NOMO-1 treated with dmso at 0.1 percent for 144 hours (cell line): ENCODE measurements at regions not wholly inside any gene's neighbourhood (a gene's known extent, or its start where the extent isn't known, plus 50 kb on each side); places are given as distances from the start of the nearest gene placed in this dataset.
"Not testable (repeated sequence)": the region's sequence is repeated elsewhere in the genome, so short reads cannot be mapped to it uniquely, and the experiment has no call there.

Experiments
- DNase-seq: peaks from one replicate; lab custom pipeline; 2025; ENCODE audit not compliant: unreplicated experiment; lab: John Stamatoyannopoulos, UW

- DNase-seq, result no peak
Measured at GRCh38 chr14:44388306-44388705, 118.8 kb downstream of the FSCB start.

DNA sequence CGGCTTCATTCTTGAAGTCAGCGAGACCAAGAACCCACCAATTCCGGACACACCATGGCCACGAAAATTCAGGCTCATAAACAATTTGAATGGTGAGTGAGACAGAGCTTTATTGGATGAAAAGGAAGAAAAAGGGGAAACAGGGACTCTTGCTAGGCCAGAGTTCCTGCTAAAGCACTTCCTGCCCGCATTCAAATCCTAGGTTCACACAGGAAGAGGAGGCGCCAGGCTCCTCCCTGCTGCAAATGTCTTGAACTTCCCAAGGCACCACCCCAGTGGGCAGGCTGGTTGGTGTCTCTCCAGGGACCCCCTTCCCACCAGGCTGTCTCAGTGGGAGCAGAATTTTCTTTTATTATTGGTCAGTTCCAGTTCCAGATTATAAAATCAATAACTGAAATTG is 121.2 kb downstream of the FSCB start:
- no peak for DNase-seq

DNA sequence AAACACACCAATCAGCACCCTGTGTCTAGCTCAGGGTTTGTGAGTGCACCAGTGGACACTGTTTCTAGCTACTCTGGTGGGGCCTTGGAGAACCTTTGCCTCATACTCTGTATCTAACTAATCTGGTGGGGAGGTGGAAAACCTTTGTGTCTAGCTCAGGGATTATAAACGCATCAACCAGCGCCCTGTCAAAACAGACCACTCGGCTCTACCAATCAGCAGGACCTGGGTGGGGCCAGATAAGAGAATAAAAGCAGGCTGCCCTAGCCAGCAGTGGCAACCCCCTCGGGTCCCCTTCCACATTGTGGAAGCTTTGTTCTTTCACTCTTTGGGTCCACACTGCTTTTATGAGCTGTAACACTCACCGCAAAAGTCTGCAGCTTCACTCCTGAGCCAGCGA is 121.8 kb downstream of the FSCB start:
- not testable (repeated sequence) for DNase-seq

DNA sequence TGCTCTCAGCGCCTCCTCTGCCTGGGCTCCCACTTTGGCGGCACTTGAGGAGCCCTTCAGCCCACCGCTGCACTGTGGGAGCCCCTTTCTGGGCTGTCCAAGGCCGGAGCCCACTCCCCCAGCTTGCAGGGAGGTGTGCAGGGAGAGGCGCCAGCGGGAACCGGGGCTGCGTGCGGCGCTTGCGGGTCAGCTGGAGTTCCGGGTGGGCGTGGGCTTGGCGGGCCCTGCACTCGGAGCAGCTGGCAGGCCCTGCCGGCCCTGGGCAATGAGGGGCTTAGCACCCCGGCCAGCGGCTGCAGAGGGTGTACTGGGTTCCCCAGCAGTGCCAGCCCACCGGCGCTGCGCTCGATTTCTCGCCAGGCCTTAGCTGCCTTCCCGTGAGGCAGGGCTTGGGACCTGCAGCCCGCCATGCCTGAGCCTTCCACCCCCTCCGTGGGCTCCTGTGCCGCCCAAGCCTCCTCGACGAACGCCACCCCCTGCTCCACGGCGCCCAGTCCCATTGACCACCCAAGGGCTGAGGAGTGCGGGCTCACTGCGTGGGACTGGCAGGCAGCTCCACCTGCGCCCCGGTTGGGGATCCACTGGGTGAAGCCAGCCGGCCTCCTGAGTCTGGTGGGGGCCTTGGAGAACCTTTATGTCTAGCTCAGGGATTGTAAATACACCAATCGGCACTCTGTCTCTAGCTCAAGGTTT is 122.3 kb downstream of the FSCB start:
- DNase-seq, result not testable (repeated sequence)

- DNase-seq, result no peak
Measured at GRCh38 chr14:44384093-44384492, 123.0 kb downstream of the FSCB start.

GRCh38 chr14:44383636-44384035 is 123.4 kb downstream of the FSCB start:
- no peak for DNase-seq

DNA sequence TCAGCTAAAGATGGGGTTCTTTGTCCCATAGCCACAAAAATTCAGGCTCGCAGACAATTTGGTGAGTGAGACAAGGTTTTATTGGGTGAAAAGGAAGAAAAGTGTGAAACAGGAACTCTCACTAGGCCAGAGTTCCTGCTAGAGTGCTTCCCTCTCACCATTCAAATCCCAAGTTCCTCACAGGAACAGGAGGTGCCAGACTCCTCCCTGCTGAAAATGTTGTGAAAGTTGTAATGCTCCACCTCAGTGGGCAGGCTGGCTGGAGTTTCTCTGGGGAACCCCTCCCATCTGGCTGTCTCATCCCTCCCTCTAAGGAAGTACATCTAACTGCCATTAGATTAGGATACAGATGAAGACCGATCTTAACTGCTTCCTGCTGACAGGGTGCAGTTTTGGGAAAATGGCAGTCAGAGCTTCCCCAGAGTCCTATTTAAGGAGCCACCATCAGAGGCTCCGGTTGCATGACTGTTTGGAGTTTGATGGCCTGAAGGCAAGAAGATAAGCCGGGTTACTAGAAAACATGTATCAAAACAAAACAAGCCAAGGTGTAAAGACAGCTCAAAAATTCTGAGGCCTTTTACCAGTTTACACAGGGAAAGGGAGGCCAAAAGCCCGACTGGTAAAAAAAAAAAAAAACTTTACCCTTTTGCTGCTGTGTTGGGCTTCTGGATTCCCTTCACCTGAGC is 127.6 kb downstream of the FSCB start:
- DNase-seq, result no peak

- DNase-seq, result no peak
Measured at GRCh38 chr14:44374906-44375305, 132.2 kb downstream of the FSCB start.

DNA sequence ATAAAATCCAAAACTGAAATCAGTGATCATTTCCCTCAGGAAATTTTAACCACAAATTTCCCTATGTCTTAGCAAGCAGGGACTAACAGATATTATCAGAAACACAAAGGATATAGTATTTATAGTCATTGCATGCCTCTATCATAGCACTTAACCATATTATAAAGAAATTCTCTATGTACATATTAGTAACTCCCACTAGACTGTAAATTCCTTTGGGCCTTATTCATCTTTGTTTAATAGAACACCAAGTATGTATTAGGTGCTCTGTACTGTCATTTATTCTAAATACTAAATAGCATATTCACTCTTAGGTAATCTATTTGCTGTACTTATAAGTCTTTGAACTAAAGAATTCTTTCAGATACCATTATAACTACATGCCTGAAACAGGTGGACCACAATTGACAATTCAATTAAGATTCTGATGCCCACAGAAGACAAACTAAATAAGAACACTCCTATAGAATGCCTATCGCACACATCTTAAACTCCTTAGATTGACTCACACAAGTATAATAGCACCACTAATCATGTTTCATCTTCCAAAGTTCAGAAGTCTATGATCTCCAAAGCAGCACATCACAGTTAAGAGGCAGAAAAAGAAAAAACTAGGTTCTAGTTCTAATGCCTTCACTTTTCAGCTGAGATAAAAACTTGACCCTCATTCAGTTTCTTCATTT is 134.1 kb downstream of the FSCB start:
- DNase-seq, result no peak

GRCh38 chr14:44372231-44372630 is 134.9 kb downstream of the FSCB start:
- no peak for DNase-seq

GRCh38 chr14:44370727-44371126 is 136.4 kb downstream of the FSCB start:
- no peak for DNase-seq

DNA sequence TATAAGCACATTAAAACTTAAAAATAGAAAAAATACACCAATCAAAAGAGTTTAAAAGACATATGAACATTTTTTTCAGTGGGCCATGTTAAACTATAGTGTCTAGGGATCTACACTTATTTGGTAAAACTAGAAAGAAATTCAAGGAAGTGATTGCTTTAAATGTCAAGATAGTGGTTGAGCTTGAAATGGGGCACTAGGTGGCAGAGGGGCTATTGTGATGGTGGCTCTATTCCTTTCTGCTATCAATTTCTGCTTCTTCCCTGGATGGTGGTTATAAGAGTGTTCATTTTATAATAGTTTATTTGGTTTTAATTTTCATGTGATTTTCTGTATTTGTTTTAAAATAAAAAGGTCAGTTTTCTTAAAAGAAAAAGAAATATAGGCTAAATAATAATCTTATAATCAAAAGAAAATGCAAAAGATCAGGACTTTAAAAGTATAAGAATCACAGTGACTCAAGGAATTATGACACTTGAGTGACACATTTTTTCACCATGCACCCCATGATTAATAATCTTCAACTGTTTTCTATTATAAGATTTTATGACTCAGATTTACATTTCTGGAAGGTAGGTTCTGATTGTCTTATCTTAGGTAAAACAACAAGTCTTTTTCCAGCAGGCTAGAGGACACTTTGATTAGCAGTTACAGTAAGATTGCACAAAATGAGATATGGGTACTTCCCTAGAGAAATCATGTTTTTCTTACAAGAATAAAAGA is 137.5 kb downstream of the FSCB start:
- DNase-seq, result no peak

DNA sequence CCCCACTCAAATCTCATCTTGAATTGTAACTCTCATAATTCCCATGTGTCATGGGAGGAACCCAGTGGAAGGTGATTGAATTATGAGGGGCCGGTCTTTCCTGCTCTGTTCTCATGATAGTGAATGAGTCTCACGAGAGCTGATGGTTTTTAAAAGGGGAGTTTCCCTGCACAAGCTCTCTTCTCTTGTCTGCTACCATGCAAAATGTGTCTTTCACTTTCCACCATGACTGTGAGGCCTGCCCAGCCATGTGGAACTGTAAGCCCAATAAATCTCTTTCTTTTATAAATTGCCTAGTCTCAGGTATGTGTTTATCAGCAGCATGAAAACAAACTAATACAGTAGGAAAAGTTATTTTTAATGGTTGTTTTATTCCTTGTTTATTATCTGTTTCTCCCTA is 146.0 kb downstream of the FSCB start:
- DNase-seq, result no peak

GRCh38 chr14:44353805-44354204 is 153.3 kb downstream of the FSCB start:
- DNase-seq, result no peak

DNA sequence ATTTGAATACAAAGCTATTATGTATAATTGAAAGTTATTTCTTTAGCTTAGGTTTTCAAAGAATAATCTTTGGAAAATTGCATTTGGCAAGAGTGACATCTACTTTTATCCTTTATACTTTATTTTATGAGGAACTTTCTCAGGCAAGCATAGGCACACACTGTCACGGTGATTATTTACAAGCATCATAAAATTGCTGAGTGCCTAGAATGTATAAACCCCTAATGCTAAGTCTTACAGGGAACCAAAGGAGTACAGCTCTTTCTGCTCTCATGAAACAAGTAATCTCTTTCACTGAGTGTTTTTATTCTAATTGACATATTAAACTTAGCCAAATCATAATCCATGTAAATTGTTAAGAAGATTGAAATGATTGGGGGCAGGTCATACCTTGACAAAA is 154.9 kb downstream of the FSCB start:
- no peak for DNase-seq

DNA sequence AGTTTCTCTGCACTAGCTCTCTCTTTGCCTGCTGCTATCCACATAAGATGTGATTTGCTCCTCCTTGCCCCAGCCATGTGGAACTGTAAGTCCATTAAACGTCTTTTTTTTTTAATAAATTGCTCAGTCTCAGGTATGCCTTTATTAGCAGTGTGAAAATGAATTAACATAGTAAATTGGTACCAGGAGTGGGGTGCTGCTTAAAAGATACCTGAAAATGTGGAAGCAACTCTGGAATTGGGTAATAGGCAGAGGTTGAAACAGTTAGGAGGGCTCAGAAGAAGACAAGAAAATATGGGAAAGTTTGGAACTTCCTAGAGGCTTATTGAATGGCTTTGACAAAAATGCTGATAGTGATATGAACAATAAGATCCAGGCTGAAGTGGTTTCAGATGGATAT is 159.8 kb downstream of the FSCB start:
- no peak for DNase-seq

- no peak for DNase-seq
Measured at GRCh38 chr14:44341116-44341515, 166.0 kb downstream of the FSCB start.

DNA sequence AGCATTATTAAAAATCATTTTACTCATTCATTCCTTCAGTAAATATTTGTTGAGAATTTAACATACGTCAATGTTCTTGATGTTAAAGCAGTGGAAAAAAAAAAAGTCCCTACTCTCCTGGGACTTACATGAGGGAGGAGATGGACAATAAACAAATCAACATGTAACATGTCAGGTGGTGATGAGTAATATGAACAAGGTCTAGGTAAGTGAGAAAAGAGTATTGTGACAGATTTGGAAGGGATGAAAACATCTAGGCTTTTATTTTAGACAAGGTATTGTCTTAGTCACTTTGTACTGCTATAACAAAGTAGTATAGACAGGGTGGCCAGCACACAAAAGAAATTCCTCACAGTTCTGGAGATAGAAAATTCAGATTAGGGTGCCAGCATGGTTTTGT is 167.2 kb downstream of the FSCB start:
- DNase-seq, result no peak

GRCh38 chr14:44339231-44339630 is 167.9 kb downstream of the FSCB start:
- DNase-seq, result no peak

GRCh38 chr14:44317441-44317746 is 189.7 kb downstream of the FSCB start:
- no peak for DNase-seq

GRCh38 chr14:44316647-44317440 is 190.2 kb downstream of the FSCB start:
- no peak for DNase-seq
